ENCODE measurements at regions not wholly inside any gene's neighbourhood (a gene's known extent, or its start where the extent isn't known, plus 50 kb on each side); places are given as distances from the start of the nearest gene placed in this dataset.

GRCh38 chr5:74576941-74577456 lies 63.5 kb downstream of the ENC1 start:
- no peak for TF ChIP-seq CTCF (IDR thresholded peaks at IDR 0.05; ENCODE audit: extremely low read depth, missing control alignments)
- DNase-seq (ENCODE audit: low spot score), result peak; percentile 62

- DNase-seq (ENCODE audit: low spot score), result no peak
- no peak for TF ChIP-seq CTCF (IDR thresholded peaks at IDR 0.05; ENCODE audit: extremely low read depth, missing control alignments)
Observed at GRCh38 chr5:74575741-74576538, 64.6 kb downstream of the ENC1 start.

- TF ChIP-seq CTCF (IDR thresholded peaks at IDR 0.05; ENCODE audit: extremely low read depth, missing control alignments), result no peak
- DNase-seq (ENCODE audit: low spot score), result no peak
Observed at GRCh38 chr5:74570250-74570649, 70.3 kb downstream of the ENC1 start.

GRCh38 chr5:74567411-74567995 lies 73.0 kb downstream of the ENC1 start:
- DNase-seq (ENCODE audit: low spot score), result no peak
- no peak for TF ChIP-seq CTCF (IDR thresholded peaks at IDR 0.05; ENCODE audit: extremely low read depth, missing control alignments)

- no peak for DNase-seq (ENCODE audit: low spot score)
- no peak for TF ChIP-seq CTCF (IDR thresholded peaks at IDR 0.05; ENCODE audit: extremely low read depth, missing control alignments)
Observed at GRCh38 chr5:74562122-74562521, 78.4 kb downstream of the ENC1 start.

GRCh38 chr5:74560245-74560644 lies 80.3 kb downstream of the ENC1 start:
- no peak for DNase-seq (ENCODE audit: low spot score)
- TF ChIP-seq CTCF (IDR thresholded peaks at IDR 0.05; ENCODE audit: extremely low read depth, missing control alignments), result no peak

Measured in GM20000 (cell line).